Epithelial cell of proximal tubule (primary cell): ENCODE measurements at regions not wholly inside any gene's neighbourhood (a gene's known extent, or its start where the extent isn't known, plus 50 kb on each side); places are given as distances from the start of the nearest gene placed in this dataset.

ENCODE experiments used
- DNase-seq: peaks from one replicate; pipeline ENCODE4 v3.0.0-alpha.2; 2011; ENCODE audit warnings: low read depth
- H3K4me3 ChIP-seq: 2 replicates; pipeline ENCODE4 v1.5.1; 2011; ENCODE audit warnings: low read depth, mild to moderate bottlenecking, low read length
- CTCF ChIP-seq: conservative IDR thresholded peaks from 2 replicates; pipeline ENCODE4 v1.5.1; 2012; ENCODE audit warnings: low read depth, mild to moderate bottlenecking, low read length

DNA sequence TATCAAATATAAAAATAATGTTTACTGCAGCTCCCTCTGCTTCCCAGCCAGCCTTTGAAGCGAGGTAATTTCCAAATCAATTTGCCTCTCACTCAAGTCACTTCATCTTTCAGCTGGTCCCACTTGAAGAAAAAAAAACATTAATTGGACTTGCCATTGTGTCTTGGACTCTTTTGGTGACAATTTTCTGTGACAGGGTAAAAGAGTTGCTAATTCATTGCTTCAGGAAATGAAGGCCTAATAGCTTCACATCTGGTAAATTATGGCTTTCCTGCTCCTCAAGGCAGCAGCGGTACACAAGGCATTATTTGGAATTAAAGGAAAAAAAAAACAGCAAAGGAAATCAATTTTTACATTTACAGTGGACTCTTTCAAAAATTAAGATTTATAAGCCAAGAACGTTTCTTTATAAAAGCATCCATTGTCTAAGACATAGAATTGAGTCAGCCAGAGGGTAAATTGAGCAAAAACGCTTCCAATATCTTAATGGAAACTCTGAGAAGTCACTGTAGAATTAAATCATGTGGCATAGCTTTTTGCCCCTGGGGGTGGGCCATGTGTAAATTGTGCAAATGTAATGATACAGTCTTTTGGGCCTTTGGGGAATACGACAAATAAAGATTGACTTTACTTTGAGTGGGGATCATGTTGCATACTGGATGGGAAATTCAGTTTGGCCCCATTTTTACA lies 102.5 kb downstream of the LYPLAL1 start:
- no peak for TF ChIP-seq CTCF
- no peak overlapping the region for H3K4me3 ChIP-seq
- DNase-seq = no peak

- DNase-seq = no peak
- no peak overlapping the region for H3K4me3 ChIP-seq
- TF ChIP-seq CTCF = no peak
These were observed 99.5 kb downstream of the LYPLAL1 start for GRCh38 chr1:219273088-219273686.

DNA sequence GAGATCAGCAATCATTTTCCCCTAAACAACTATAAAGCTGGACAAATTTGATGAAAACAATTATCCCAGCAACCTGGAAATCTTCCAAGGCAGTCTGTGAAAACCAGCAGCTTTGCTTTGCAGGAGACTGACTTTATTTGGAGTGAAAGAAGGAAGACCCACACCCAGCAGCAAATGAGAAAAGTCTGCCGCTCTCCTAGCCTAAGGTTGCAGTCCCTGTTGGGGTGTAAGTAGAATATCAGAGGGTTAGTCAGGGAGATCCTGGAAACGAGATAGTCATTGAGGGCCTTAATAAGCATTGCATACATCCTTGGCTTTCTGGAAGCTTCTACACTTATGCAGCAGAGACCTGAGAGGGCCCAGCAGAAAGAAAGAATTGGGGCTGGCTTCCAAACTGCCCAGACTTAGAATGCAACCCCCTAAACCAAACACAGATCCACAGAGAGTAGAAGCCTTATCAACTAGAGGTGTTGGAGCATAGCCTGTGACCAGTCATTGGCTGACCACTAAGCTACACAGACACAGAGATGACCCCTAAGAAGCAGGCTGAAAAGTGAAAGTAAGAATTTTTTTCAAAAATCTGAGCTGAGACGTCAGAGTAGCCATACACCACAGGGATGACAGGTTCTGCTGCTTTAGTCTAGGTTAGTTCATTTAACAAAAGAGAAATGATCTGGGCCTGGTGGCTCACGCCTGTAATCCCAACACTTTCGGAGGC lies 98.3 kb downstream of the LYPLAL1 start:
- no peak for TF ChIP-seq CTCF
- no peak for DNase-seq
- no peak overlapping the region for H3K4me3 ChIP-seq

GRCh38 chr1:219269171-219269570 lies 95.5 kb downstream of the LYPLAL1 start:
- no peak overlapping the region for H3K4me3 ChIP-seq
- TF ChIP-seq CTCF = no peak
- no peak for DNase-seq

GRCh38 chr1:219266524-219266923 lies 92.8 kb downstream of the LYPLAL1 start:
- DNase-seq = no peak
- H3K4me3 ChIP-seq = no peak overlapping the region
- no peak for TF ChIP-seq CTCF

DNA sequence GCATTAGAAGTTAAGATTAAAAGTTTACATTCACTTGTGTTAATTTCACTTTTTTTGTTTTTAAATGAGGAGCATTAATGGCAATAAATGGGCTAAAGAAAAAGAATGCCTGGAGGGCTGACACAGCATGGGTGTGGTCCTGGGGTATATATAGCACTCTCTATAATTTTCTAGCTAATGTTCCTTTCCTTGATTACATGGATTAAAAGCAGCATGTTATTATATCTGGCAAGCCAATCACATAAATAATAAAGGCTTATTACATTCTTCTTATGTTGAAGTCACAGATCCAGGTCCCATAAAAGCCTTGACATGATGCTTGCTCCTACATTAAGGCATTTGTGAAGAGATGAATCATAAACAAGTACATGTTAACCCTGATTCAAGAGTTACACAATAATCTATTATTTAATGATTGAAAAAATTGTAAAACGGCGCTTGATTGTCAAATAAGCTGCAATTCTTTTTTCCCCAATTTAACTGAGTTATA lies 91.4 kb downstream of the LYPLAL1 start:
- TF ChIP-seq CTCF = no peak
- H3K4me3 ChIP-seq = no peak overlapping the region
- DNase-seq = no peak

DNA sequence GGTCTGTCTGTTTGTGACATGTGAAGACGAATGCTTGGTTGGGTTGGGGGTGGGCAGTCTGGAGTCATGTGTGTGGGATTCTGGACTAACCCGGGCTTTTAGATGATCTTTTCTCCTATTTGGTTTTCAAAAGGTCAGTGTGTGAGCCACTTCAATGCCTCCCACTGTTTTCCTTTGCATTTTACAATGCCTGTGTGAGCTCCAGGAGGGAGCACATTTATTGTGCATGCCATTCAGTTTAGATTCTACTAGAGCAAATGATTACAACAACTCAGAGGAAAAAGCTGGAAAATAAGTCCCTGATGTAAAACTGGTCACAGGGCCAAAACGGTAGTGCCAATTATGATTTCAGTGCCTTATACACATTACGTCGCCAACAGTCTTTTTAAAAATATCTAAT lies 90.9 kb downstream of the LYPLAL1 start:
- DNase-seq = no peak

More for the DNA sequence above, 90.9 kb downstream of the LYPLAL1 start:
- H3K4me3 ChIP-seq = no peak overlapping the region
- no peak for TF ChIP-seq CTCF
